A549 (cell line): ENCODE measurements at regions not wholly inside any gene's neighbourhood (a gene's known extent, or its start where the extent isn't known, plus 50 kb on each side); places are given as distances from the start of the nearest gene placed in this dataset.
"Not testable (repeated sequence)": the region's sequence is repeated elsewhere in the genome, so short reads cannot be mapped to it uniquely, and the experiment has no call there.

Experiments used
- ATAC-seq, 2 experiments: fragments of 200-7000 bp in 1 of 2; fragments of >200 bp in 1 of 2; cut with Nextera tagmentation in 1 of 2; cut with Tn5 transposase in 1 of 2; 3 replicates each; pipeline versions ENCODE4 v1.8.0 to v1.9.1; 2018 to 2020; ENCODE audit warnings: mild to moderate bottlenecking in 1 of 2, moderate library complexity in 1 of 2
- CTCF ChIA-PET: fragments of 300-600 bp; sonication (Branson Sonifier 250); formaldehyde crosslinking; extraction: SDS; loops from one replicate; lab custom pipeline; 2021; ENCODE audit warnings: antibody characterized with exemption, inconsistent platforms; lab: Yijun Ruan, JAX
- POLR2A ChIA-PET: fragments of 350-600 bp; formaldehyde crosslinking; extraction: SDS; loops from one replicate; lab custom pipeline; 2021; ENCODE audit warnings: antibody characterized with exemption, inconsistent platforms; lab: Yijun Ruan, JAX
- DNase-seq, 2 experiments: peaks; one replicate each; pipeline versions ENCODE4 v3.0.0 to v3.0.0-alpha.2; 2011 to 2016; ENCODE audit warnings: low read depth in 1 of 2, low spot score in 1 of 2
- FAIRE-seq: peaks from 2 replicates; lab custom pipeline; 2011; peaks lifted over from hg19 to GRCh38; lab: Jason Lieb, UNC
- H3K27ac ChIP-seq, 2 experiments: fragments of >200 bp; sonication (Bioruptor Twin); formaldehyde crosslinking; 3 replicates each; pipeline ENCODE4 v1.5.1; 2016 to 2017
- H3K4me1 ChIP-seq: fragments of >200 bp; sonication (Bioruptor Twin); formaldehyde crosslinking; 3 replicates; pipeline ENCODE4 v1.6.1; 2016
- H3K4me2 ChIP-seq: fragments of >200 bp; sonication (Bioruptor Twin); formaldehyde crosslinking; 3 replicates; pipeline ENCODE4 v1.6.1; 2016
- H3K4me3 ChIP-seq: fragments of >200 bp; sonication (Bioruptor Twin); formaldehyde crosslinking; 3 replicates; pipeline ENCODE4 v1.5.1; 2016
- H3K9me3 ChIP-seq: fragments of >200 bp; sonication (Bioruptor Twin); formaldehyde crosslinking; 3 replicates; pipeline ENCODE4 v1.6.1; 2016
- E2F6 ChIP-seq: IDR thresholded peaks from 2 replicates; pipeline ENCODE4 v1.6.1; 2012; ENCODE audit warnings: low read depth, borderline replicate concordance
- FOSL2 ChIP-seq, 2 experiments: fragments of 450-650 bp in 1 of 2; fragments of >200 bp in 1 of 2; sonication (Bioruptor Twin) in 1 of 2; formaldehyde crosslinking; IDR thresholded peaks; 2 replicates each; pipeline versions ENCODE4 v1.5.0 to v1.6.1; 2016 to 2020; ENCODE audit warnings: mild to moderate bottlenecking in 1 of 2, moderate library complexity in 1 of 2
- KDM1A ChIP-seq: fragments of 200-600 bp; sonication (generic); IDR thresholded peaks from 2 replicates; pipeline ENCODE4 v1.6.1; 2016; ENCODE audit warnings: low read depth, mild to moderate bottlenecking
- NFE2L2 ChIP-seq: fragments of 150-350 bp; conservative IDR thresholded peaks from 2 replicates; pipeline ENCODE4 v1.6.1; 2014; ENCODE audit warnings: low read length
- POLR2A ChIP-seq: IDR thresholded peaks from 2 replicates; pipeline ENCODE4 v1.6.1; 2012; ENCODE audit warnings: mild to moderate bottlenecking, low read length
- TFCP2L1 ChIP-seq: fragments of 250-450 bp; sonication (Bioruptor Pico); IDR thresholded peaks from 2 replicates; pipeline ENCODE4 v1.5.0; 2021; ENCODE audit warnings: mild to moderate bottlenecking
- WGBS: methylation state at CpG from one replicate; pipeline ENCODE4 v1.1.6; 2017; ENCODE audit errors: missing lambda C conversion rate; 5-methylcytosine and 5-hydroxymethylcytosine counted together
- TF ChIP-seq, protein P1 (sequence below): fragments of 200-600 bp; sonication (generic); IDR thresholded peaks from 2 replicates; pipeline ENCODE4 v1.6.1; 2016; ENCODE audit warnings: antibody characterized with exemption, mild to moderate bottlenecking, moderate library complexity
- TF ChIP-seq, protein P2 (sequence below): fragments of >200 bp; sonication (Bioruptor Twin); formaldehyde crosslinking; IDR thresholded peaks from 3 replicates; pipeline ENCODE4 v1.6.1; 2016
- TF ChIP-seq, protein P3 (sequence below): fragments of >200 bp; sonication (Bioruptor Twin); formaldehyde crosslinking; IDR thresholded peaks from 3 replicates; pipeline ENCODE4 v1.5.1; 2016
- TF ChIP-seq, protein P4 (sequence below): fragments of 250-450 bp; sonication (Bioruptor Pico); IDR thresholded peaks from 2 replicates; pipeline ENCODE4 v1.5.0; 2020; ENCODE audit warnings: low read depth, mild to moderate bottlenecking, moderate library complexity

DNA sequence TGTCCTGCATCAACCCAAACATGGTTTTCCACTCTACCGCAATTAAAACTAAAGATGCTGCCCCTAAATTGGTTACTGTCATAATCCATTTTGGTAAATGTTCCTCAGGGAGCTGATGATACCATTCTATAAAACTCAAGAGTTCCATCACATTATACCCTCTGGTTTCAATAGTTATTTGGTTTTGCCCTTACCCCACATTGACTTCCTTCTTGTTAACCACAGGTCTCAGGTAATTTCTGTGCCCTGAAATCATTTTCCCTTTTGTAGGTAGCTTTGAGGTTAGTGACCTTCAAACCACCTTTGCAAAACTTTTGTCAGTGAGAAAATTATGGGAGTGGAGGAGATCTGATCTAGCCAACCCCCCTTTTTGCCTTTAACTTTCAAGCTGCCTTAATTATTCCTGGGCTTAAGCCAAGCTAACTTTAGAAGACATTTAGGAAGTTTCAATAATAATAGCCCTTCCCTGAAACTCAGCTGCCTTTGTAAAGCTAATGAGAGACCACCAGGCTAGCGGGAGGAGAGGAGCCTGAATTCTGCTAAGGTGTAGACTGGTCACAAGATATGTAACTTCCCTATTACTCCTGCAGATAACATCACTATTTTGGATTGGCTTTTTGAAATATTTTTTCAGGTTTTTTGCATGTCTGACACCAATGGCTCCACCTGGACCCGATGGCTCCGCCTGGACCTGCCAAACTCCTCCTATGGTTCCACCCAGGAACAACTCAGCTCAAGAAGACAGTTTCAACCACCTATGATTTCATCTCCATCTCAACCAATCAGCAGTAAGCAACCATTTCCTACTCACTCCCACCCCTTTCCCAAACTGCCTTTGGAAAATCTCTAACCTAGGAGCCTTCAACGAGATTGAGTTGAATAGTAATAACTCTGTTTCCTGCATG is 224.9 kb downstream of the HS3ST3B1 start:
- H3K4me3 ChIP-seq, result no peak overlapping the region
- FAIRE-seq, result no peak
- POLR2A ChIA-PET, result no interaction called here
- TF ChIP-seq TFCP2L1 (CRISPR knock-in tag) (no peak), NFE2L2 (no peak), FOSL2 (IDR thresholded peaks at IDR 0.05) (no peak), FOSL2 (CRISPR knock-in tag; IDR thresholded peaks at IDR 0.05) (no peak), KDM1A (no peak)
- TF ChIP-seq, protein P1, sequence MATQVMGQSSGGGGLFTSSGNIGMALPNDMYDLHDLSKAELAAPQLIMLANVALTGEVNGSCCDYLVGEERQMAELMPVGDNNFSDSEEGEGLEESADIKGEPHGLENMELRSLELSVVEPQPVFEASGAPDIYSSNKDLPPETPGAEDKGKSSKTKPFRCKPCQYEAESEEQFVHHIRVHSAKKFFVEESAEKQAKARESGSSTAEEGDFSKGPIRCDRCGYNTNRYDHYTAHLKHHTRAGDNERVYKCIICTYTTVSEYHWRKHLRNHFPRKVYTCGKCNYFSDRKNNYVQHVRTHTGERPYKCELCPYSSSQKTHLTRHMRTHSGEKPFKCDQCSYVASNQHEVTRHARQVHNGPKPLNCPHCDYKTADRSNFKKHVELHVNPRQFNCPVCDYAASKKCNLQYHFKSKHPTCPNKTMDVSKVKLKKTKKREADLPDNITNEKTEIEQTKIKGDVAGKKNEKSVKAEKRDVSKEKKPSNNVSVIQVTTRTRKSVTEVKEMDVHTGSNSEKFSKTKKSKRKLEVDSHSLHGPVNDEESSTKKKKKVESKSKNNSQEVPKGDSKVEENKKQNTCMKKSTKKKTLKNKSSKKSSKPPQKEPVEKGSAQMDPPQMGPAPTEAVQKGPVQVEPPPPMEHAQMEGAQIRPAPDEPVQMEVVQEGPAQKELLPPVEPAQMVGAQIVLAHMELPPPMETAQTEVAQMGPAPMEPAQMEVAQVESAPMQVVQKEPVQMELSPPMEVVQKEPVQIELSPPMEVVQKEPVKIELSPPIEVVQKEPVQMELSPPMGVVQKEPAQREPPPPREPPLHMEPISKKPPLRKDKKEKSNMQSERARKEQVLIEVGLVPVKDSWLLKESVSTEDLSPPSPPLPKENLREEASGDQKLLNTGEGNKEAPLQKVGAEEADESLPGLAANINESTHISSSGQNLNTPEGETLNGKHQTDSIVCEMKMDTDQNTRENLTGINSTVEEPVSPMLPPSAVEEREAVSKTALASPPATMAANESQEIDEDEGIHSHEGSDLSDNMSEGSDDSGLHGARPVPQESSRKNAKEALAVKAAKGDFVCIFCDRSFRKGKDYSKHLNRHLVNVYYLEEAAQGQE, result no peak
- TF ChIP-seq, protein P2, sequence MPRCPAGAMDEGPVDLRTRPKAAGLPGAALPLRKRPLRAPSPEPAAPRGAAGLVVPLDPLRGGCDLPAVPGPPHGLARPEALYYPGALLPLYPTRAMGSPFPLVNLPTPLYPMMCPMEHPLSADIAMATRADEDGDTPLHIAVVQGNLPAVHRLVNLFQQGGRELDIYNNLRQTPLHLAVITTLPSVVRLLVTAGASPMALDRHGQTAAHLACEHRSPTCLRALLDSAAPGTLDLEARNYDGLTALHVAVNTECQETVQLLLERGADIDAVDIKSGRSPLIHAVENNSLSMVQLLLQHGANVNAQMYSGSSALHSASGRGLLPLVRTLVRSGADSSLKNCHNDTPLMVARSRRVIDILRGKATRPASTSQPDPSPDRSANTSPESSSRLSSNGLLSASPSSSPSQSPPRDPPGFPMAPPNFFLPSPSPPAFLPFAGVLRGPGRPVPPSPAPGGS, result no peak
- TF ChIP-seq, protein P3, sequence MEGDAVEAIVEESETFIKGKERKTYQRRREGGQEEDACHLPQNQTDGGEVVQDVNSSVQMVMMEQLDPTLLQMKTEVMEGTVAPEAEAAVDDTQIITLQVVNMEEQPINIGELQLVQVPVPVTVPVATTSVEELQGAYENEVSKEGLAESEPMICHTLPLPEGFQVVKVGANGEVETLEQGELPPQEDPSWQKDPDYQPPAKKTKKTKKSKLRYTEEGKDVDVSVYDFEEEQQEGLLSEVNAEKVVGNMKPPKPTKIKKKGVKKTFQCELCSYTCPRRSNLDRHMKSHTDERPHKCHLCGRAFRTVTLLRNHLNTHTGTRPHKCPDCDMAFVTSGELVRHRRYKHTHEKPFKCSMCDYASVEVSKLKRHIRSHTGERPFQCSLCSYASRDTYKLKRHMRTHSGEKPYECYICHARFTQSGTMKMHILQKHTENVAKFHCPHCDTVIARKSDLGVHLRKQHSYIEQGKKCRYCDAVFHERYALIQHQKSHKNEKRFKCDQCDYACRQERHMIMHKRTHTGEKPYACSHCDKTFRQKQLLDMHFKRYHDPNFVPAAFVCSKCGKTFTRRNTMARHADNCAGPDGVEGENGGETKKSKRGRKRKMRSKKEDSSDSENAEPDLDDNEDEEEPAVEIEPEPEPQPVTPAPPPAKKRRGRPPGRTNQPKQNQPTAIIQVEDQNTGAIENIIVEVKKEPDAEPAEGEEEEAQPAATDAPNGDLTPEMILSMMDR, result no peak
- TF ChIP-seq, protein P4, sequence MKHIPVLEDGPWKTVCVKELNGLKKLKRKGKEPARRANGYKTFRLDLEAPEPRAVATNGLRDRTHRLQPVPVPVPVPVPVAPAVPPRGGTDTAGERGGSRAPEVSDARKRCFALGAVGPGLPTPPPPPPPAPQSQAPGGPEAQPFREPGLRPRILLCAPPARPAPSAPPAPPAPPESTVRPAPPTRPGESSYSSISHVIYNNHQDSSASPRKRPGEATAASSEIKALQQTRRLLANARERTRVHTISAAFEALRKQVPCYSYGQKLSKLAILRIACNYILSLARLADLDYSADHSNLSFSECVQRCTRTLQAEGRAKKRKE, result no peak
- TF ChIP-seq, all 56 proteins: peak for 0
- DNase-seq (peak in 1 of 2 experiments; percentile 14), ATAC-seq (no peak)
- Histone ChIP-seq H3K9me3 (0 out of 3 replicates have a peak, but pooled peaks cover 8% of the 10 kb centered on the region), H3K4me1 (no peaks in the 10 kb centered on the region), H3K27ac (no peak overlapping the region), H3K4me2 (0 out of 3 replicates have a peak overlapping the region, but pooled peaks have one; percentile 12)
- CTCF ChIA-PET, result interaction anchor here (0.6 to 2.0 kb wide), 5 partner anchors 15 to 400 kb away, joined by 3 to 7 read pairs (median 3); no protein-coding TSS in a partner anchor
- WGBS, result 30% methylated on average over 5 of the region's 5 CpGs

- FAIRE-seq (no peak), DNase-seq (no peak), ATAC-seq (no peak)
- 0 out of 3 replicates have a peak, but pooled peaks cover 2% of the 10 kb centered on the region for H3K9me3 ChIP-seq
- ChIA-PET POLR2A (no interaction called here), CTCF (interaction anchor here (0.6 kb wide), 1 partner anchor 404 kb away, joined by 3 read pairs; no protein-coding TSS in a partner anchor)
- no peak for TF ChIP-seq E2F6
- TF ChIP-seq POLR2A, result no peak
- no peak overlapping the region for H3K4me2 ChIP-seq
- H3K4me3 ChIP-seq, result no peak overlapping the region
- WGBS, result 43% methylated on average over 3 of the region's 3 CpGs
- no peak overlapping the region for H3K27ac ChIP-seq
- no peaks in the 10 kb centered on the region for H3K4me1 ChIP-seq
These were observed 222.0 kb downstream of the HS3ST3B1 start for GRCh38 chr17:14522795-14523387.

GRCh38 chr17:14518919-14519318 is 218.0 kb downstream of the HS3ST3B1 start:
- H3K9me3 ChIP-seq, ATAC-seq, H3K4me3 ChIP-seq, H3K27ac ChIP-seq, CTCF ChIA-PET, POLR2A ChIA-PET, H3K4me2 ChIP-seq, H3K4me1 ChIP-seq, DNase-seq, FAIRE-seq: not testable (repeated sequence)
- 22% methylated on average over 3 of the region's 3 CpGs for WGBS
